SIG-M5 treated with dmso at 0.1 percent for 504 hours (cell line): ENCODE measurements at regions not wholly inside any gene's neighbourhood (a gene's known extent, or its start where the extent isn't known, plus 50 kb on each side); places are given as distances from the start of the nearest gene placed in this dataset.

Experiments used
- DNase-seq: peaks from one replicate; lab custom pipeline; 2025; ENCODE audit not compliant: unreplicated experiment; lab: John Stamatoyannopoulos, UW

- no peak for DNase-seq
Observed at GRCh38 chr12:115444346-115444745, 760.4 kb upstream of the TBX3 start.

GRCh38 chr12:115443351-115443938 lies 759.5 kb upstream of the TBX3 start:
- DNase-seq = no peak

GRCh38 chr12:115440438-115440837 lies 756.5 kb upstream of the TBX3 start:
- DNase-seq = no peak

DNA sequence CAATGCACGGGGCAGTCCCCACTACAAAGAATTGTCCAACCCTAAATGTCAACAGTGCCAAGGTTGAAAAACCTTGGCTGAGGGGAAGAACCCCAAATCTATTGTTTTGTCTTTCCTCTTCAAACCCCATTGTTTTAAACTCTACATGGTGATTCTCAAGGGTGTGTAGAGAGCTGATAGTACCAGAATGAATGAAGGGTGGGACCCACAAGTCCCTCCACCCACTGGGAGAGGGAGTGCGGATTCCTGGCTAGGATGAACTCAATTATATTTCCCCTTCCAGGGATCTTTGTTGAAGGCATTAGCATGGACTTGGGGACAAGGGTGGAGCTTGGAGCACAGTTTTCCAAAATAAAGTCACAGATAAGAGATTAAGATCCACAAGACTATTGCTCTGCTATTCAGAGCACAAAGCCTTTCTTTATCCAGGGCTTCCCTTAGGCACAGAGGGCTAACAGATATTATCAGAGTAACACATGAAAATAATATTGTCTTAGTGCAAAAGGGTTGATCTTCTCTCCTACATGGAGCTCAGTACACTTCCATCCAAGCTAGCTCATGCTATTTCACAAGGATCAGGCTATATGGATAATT lies 755.1 kb upstream of the TBX3 start:
- no peak for DNase-seq

DNA sequence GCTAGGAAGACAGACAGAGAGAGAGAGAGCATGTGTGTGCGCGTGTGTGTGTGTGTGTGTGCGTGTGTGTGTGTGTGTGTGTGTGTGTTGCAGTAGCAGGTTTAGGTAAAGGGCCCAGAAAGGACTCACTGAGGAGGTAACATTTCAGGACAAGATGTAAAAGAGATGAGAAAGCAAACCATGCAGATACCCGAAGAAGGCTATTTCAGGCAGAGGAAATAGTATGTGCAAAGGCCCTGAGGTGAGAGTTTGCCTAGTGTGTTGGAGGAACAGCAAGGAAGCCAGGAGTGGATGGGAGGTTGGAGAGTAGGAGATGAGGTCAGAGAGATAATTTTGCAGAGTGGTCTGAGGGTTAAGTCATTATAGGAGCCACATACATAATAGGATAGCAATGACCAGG lies 754.3 kb upstream of the TBX3 start:
- DNase-seq = no peak

DNA sequence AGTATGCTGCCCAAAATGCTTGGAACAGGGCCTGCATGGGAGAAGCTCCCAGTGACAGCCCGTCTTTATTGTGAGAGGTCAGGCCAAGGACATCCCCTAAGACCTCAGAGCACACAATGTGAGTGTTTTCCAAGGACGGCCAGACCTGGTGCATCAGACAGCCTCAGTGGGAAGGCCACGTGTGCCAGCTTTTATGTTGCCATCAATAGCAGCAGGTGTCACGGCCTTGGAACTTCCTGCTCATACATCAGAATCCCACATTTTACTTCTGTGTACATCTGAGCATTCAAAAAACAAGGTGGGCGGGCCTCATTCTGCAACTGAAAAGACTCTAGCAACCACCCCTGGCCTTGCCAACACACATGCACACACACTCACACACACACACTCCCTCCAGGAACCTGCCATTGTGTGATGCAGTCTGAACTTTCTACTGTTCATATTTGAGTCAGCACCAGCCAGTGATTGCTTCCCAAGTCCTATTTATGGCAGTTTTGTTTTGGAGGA lies 753.1 kb upstream of the TBX3 start:
- no peak for DNase-seq

GRCh38 chr12:115433014-115433634 lies 749.1 kb upstream of the TBX3 start:
- DNase-seq = no peak

DNA sequence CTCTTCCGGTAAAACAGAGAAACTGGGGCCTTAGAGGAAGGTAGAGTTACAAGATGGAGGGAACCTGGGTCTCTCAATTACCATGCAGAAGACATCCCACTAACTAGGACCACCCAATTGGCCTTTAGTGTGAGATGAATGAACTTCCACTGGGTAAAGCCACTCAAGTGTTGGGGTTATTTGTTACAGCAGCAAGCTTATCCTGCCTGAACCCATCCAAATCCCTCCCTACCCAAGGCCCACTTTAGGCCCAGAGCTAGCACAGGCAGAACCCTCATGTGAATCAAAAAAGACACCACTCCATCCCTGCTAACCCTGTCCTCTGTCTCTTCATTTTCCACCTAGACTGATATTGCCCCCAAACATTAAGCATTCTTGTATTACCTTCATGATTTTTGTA lies 746.7 kb upstream of the TBX3 start:
- no peak for DNase-seq

DNA sequence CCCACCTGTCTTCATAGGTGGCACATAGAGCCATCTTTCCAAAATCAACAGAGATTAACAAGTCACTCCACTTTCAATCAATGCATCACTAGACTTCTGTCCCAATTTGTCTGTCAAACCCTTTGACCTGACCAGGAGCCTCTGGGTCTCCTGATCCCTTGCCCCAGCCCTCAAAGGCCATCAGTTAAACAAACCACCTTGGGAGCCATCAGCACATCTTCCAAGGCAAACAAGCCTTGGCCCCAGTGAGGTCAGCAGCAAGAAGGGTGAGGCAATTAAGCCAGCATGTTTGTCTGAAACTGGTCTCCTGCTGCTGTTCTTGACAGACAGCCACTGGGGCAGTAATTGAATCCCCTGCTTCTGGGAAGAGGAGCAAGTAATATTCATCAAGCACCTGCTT lies 742.8 kb upstream of the TBX3 start:
- DNase-seq = no peak

GRCh38 chr12:115424003-115424402 lies 740.0 kb upstream of the TBX3 start:
- no peak for DNase-seq

GRCh38 chr12:115423546-115423987 lies 739.6 kb upstream of the TBX3 start:
- DNase-seq = no peak

DNA sequence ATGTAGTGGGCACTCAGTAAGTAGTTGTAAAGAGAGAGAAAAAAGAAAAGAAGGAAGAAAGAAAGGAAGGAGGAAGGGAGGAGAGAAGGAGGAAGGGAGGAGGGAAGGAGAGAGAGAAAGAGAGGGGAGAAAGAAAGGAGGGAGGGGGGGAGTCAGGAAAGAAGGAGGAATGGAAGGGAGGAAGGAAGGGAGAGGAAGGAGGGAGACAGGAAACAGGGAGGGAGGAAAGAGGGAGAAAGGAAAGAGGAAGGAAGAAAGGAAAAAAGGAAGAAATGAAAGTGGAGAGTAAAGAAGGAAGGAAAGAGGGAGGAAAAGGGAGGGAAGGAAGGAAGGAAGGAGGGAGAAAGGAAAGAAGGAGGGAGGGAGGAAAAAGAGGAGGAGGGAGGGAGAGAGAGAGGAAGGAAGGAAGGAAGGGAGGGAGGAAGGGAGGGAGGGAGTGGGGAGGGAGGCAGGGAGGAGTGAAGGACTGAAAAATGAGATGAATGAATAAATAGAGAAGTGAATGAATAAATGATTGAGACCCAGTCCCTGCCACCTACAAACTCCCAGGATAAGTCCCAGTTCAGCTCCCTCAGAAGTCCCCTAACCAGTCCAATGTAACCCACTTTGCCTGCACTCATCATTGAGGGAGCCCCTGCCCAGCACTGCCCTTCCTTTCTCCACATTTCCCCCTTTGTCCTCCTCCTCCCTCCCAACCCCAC lies 739.0 kb upstream of the TBX3 start:
- DNase-seq = no peak

DNA sequence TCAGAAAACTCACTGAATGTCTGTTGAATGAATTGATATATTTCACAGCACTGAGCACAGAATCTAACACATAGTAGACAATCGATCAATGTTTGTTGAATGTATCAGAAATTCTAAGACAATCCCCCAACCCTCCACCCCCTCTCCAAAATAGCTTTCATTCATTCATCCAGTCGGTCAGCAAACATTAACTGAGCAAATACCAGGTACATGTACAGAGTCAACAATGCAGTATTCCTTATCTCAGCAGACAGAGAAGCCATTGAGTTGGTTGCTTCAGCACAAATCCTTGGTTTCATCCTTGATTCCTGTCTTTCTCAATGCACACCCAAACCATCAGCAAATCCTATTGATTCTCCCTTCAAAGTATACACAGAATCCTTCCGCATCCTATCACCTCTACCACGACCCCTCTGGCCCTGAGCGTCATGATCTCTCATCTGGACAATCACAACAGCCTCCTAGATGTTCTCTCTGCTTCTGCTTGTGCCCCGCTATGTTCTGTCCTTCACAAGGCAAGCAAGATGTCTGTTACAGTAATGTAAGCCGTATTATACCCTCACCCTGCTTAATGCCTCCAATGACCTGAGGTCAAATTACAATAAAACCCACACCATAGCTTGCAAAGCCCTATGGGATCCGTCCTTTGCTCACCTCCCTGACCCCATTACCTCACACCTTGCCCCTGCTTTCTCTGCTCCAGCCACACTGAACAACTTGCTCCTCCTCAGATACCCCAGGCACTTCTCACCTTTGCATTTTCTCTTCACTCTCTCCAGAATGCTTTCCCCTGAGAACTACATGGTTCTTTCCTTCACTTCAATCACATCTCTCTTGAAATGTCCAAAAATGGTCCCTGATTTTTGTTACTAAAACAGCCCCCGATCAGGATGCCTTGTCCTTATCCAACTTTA lies 738.1 kb upstream of the TBX3 start:
- no peak for DNase-seq

DNA sequence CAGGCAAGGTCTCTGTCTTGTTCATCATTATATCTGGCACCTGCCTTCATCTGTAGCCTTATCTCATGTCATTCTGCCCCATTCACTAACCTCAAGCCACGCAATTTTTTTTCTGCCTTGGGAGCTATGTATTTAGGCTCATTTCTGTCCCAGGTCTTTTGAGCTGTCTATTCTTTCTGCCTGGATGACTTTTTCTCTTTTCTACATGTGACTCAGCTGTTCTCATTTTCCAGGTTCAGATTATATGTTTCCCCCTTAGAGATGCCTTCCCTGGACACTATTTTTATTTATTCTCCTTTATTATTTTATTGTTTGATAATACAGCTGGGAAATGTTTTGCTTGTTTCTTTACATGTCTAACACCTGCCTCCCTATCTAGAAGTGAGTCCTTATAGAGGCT lies 737.4 kb upstream of the TBX3 start:
- no peak for DNase-seq

DNA sequence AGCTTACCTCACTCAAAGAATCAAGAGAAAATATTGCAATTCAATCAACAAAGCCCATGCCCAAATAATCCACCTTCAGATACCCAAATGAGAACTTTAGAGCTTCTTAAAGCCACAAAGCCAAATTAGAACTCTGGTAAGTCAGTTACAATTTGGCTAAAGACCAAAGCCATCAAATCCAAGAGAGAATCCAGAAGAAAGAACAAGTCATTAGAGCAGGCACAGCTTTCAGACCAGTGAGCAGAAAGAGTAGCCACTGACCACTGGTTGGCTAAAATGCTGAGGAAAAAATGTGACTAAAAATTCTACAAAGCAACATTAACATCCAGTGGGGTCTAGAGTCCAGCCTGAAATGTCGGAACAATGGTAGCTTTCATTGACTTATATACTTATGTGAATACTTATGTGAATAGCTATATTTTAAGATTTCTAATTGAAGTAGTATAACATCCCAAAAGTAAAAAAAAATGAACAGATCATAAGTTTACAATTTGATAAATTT lies 735.2 kb upstream of the TBX3 start:
- DNase-seq = no peak

- no peak for DNase-seq
Observed at GRCh38 chr12:115417610-115418009, 733.6 kb upstream of the TBX3 start.

DNA sequence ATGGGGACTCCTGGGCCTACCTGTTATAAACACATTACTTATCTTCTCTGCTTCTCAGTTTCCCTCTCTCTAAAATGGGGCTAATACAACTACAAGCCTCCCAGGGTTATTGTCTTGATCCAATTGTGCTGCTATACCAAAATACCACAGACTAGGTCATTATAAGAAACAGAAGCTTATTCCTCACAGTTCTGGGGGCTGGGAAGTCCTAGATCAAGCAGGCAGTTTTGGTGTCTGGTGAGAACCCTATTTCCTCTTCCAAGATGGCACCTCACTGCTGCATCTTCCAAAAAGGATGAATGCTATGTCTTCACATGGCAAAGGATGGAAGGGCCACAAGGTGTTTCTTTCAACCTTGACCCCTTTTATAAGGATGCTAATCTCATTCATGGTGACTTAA lies 732.9 kb upstream of the TBX3 start:
- no peak for DNase-seq

GRCh38 chr12:115413626-115414025 lies 729.7 kb upstream of the TBX3 start:
- no peak for DNase-seq

DNA sequence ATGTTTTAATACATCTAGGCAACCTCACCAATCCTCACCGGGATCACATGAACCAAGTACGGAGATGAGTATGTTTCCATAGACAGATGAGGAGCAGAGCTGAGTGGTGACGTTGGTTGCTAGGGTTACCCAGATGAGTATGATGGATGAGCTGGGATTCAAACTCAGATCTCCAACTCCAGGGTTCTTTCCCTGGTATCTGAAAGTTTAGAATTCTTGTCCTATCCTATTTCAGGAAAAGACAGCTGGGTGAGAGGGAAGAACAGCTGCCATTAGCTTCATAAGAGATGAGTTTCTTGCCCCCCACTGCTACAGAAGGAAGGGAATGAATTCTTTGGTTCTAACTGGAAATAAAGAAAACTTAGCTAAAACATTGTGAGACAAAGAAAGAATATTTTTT lies 728.9 kb upstream of the TBX3 start:
- DNase-seq = no peak

- no peak for DNase-seq
Observed at GRCh38 chr12:115411121-115411520, 727.1 kb upstream of the TBX3 start.

DNA sequence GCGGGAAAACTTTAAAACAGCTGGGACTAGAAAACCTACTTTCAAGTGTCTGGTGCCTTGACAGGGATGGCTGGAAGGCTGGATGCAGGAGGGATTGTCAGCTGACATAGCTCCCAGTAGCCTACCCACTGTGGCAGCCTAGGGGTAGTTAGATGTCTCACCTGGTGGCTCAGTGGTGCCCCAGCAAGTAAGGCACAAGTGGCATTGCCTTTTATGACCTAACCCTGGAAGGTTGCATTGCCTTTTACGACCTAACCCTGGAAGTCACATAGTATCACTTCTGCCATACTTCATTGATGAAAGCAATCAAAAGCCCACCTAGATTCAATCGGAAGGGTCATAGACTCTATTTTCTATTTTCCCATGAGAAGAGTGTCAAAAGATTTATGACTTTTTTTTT lies 724.7 kb upstream of the TBX3 start:
- no peak for DNase-seq
